IPS-NIHi7 (cell line): ENCODE measurements at regions not wholly inside any gene's neighbourhood (a gene's known extent, or its start where the extent isn't known, plus 50 kb on each side); places are given as distances from the start of the nearest gene placed in this dataset.

Source experiments
- DNase-seq: peaks from one replicate; pipeline ENCODE4 v3.0.0; 2012; ENCODE audit warnings: mixed read lengths; ENCODE audit errors: extremely low spot score

GRCh38 chr15:77713281-77713680 is 80.6 kb upstream of the LINGO1 start:
- no peak for DNase-seq

GRCh38 chr15:77712438-77712837 is 79.7 kb upstream of the LINGO1 start:
- no peak for DNase-seq

GRCh38 chr15:77710637-77711036 is 77.9 kb upstream of the LINGO1 start:
- DNase-seq: no peak

GRCh38 chr15:77710206-77710605 is 77.5 kb upstream of the LINGO1 start:
- DNase-seq: no peak

- DNase-seq: peak; percentile 45
Measured at GRCh38 chr15:77709135-77709886, 76.6 kb upstream of the LINGO1 start.

GRCh38 chr15:77706482-77707244 is 74.0 kb upstream of the LINGO1 start:
- no peak for DNase-seq

- peak; percentile 99 for DNase-seq
Measured at GRCh38 chr15:77702211-77702957, 69.7 kb upstream of the LINGO1 start.

GRCh38 chr15:77698481-77698880 is 65.8 kb upstream of the LINGO1 start:
- no peak for DNase-seq

- no peak for DNase-seq
Measured at GRCh38 chr15:77697893-77698292, 65.2 kb upstream of the LINGO1 start.

GRCh38 chr15:77696871-77697270 is 64.2 kb upstream of the LINGO1 start:
- no peak for DNase-seq

- DNase-seq: no peak
Measured at GRCh38 chr15:77695961-77696582, 63.4 kb upstream of the LINGO1 start.

GRCh38 chr15:77695548-77695947 is 62.8 kb upstream of the LINGO1 start:
- DNase-seq: no peak

- DNase-seq: no peak
Measured at GRCh38 chr15:77693576-77693975, 60.9 kb upstream of the LINGO1 start.

GRCh38 chr15:77692614-77693013 is 59.9 kb upstream of the LINGO1 start:
- DNase-seq: no peak

- no peak for DNase-seq
Measured at GRCh38 chr15:77691607-77692006, 58.9 kb upstream of the LINGO1 start.

GRCh38 chr15:77689821-77690220 is 57.1 kb upstream of the LINGO1 start:
- DNase-seq: no peak

GRCh38 chr15:77688693-77689092 is 56.0 kb upstream of the LINGO1 start:
- DNase-seq: no peak

- no peak for DNase-seq
Measured at GRCh38 chr15:77688266-77688665, 55.6 kb upstream of the LINGO1 start.

GRCh38 chr15:77685082-77685815 is 52.5 kb upstream of the LINGO1 start:
- DNase-seq: no peak

- DNase-seq: no peak
Measured at GRCh38 chr15:77684341-77685081, 51.8 kb upstream of the LINGO1 start.

- DNase-seq: no peak
Measured at GRCh38 chr15:77682564-77682963, 49.9 kb upstream of the LINGO1 start.
